ACC112 (cell line): ENCODE measurements at regions not wholly inside any gene's neighbourhood (a gene's known extent, or its start where the extent isn't known, plus 50 kb on each side); places are given as distances from the start of the nearest gene placed in this dataset.

Experiments
- H2AFZ ChIP-seq: fragments of 200-600 bp; sonication (generic); one replicate; pipeline ENCODE4 v1.6.0; 2017; ENCODE audit warnings: antibody characterized with exemption, low read length; ENCODE audit not compliant: unreplicated experiment
- H3K27ac ChIP-seq: fragments of 200-600 bp; sonication (generic); 2 replicates; pipeline ENCODE4 v1.5.1; 2014; ENCODE audit warnings: low read depth, mild to moderate bottlenecking, antibody characterized with exemption, low read length, moderate library complexity
- H3K27me3 ChIP-seq: fragments of 200-600 bp; sonication (generic); 2 replicates; pipeline ENCODE4 v1.6.1; 2014; ENCODE audit warnings: mild to moderate bottlenecking, antibody characterized with exemption, low read length, moderate library complexity, mixed read lengths; ENCODE audit not compliant: insufficient read depth
- H3K36me3 ChIP-seq: fragments of 200-600 bp; sonication (generic); 2 replicates; pipeline ENCODE4 v1.6.1; 2016; ENCODE audit warnings: mild to moderate bottlenecking, antibody characterized with exemption, low read length, moderate library complexity, mixed read lengths; ENCODE audit not compliant: insufficient read depth
- H3K4me1 ChIP-seq: fragments of 200-600 bp; sonication (generic); one replicate; pipeline ENCODE4 v1.6.1; 2016; ENCODE audit warnings: low read length, mixed read lengths; ENCODE audit not compliant: insufficient read depth, unreplicated experiment, control insufficient read depth
- H3K4me3 ChIP-seq: fragments of 200-600 bp; sonication (generic); 2 replicates; pipeline ENCODE4 v1.5.1; 2014; ENCODE audit warnings: mild to moderate bottlenecking, low read depth, low read length
- H3K79me2 ChIP-seq: fragments of 200-600 bp; sonication (generic); one replicate; pipeline ENCODE4 v1.6.0; 2016; ENCODE audit warnings: low read length; ENCODE audit not compliant: control insufficient read depth, unreplicated experiment, insufficient read depth

DNA sequence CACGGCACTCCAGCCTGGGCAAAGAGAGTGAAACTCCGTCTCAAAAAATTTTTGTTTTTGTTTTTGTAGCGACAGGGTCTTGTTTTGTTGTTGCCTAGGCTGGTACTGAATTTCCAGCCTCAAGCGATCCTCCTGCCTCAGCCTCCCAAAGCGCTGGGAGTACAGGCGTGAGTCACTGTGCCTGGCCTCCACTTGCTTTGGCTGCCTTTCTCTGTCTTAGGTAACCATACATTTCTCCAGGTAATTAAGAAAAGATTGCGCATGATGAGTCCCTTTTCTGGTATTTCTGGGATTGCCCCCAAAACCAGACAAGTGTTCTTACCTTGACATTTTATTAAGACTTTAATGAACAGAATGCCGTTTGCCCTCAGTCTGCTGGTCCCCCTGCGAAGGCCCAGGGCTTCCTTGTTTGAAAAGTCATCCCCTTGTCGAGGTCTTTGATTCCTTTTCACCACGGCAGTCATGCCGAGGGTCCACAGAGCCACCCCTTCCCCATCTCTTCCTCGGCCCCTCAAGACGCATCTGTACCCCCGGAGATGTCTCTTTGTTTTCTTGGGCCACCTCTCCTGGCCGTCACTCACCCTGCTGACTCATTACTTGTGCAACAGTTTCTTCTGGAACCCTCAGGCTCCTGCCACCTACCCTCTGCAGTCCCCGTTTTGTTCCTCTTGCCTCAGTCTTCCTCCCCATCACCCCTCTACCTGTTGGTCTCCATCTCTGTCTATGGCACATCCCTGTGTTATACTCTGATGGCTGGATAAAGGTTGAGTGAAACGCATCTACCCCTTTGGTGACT, 151.0 kb downstream of the SEC14L1 start:
- Histone ChIP-seq H3K4me3 (no peak overlapping the region), H3K27ac (no peak overlapping the region), H3K4me1 (peaks cover 23% of the 10 kb centered on the region), H3K36me3 (no peaks in the 10 kb centered on the region), H3K27me3 (no peaks in the 10 kb centered on the region), H3K79me2 (no peaks in the 10 kb centered on the region), H2AFZ (no peak overlapping the region)

GRCh38 chr17:77294761-77295160, 154.0 kb downstream of the SEC14L1 start:
- H3K79me2 ChIP-seq, result no peaks in the 10 kb centered on the region
- H3K4me3 ChIP-seq, result no peak overlapping the region
- H2AFZ ChIP-seq, result no peak overlapping the region
- H3K4me1 ChIP-seq, result no peaks in the 10 kb centered on the region
- no peaks in the 10 kb centered on the region for H3K27me3 ChIP-seq
- H3K27ac ChIP-seq, result no peak overlapping the region
- 0 out of 2 replicates have a peak, but pooled peaks cover 4% of the 10 kb centered on the region for H3K36me3 ChIP-seq

GRCh38 chr17:77295241-77295853, 154.6 kb downstream of the SEC14L1 start:
- no peaks in the 10 kb centered on the region for H3K27me3 ChIP-seq
- H3K79me2 ChIP-seq, result no peaks in the 10 kb centered on the region
- H3K4me3 ChIP-seq, result no peak overlapping the region
- H2AFZ ChIP-seq, result no peak overlapping the region
- H3K36me3 ChIP-seq, result 0 out of 2 replicates have a peak, but pooled peaks cover 4% of the 10 kb centered on the region
- no peak overlapping the region for H3K27ac ChIP-seq
- no peaks in the 10 kb centered on the region for H3K4me1 ChIP-seq

DNA sequence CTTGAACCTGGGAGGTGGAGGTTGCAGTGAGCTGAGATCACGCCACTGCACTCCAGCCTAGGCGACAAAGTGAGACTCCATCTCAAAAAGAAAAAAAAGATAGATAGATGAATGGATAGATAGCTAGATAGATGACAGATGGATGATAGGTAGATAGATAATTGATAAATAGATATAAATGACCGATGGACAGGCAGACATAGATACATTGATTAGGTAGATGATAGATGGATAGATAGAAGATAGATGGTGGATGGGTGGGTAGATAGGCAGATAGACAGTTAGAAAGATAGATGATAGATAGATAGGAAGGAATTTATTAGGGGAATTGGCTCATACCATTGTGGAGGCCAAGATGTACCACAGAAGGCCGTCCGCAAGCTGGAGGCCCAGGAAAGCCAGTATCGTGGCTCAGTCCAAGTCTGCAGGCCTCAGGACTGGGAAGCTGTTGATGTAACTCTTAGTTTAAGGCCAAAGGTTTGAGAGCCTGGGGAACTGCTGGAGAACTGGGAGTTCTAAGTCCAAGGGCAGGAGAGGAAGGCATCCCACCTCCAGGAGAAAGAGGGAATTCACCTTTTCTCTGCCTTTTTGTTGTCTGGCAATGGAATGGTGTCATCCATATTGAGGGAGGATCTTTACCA, 156.1 kb downstream of the SEC14L1 start:
- Histone ChIP-seq H3K36me3 (0 out of 2 replicates have a peak, but pooled peaks cover 4% of the 10 kb centered on the region), H3K27ac (no peak overlapping the region), H2AFZ (no peak overlapping the region), H3K4me1 (no peaks in the 10 kb centered on the region), H3K79me2 (no peaks in the 10 kb centered on the region), H3K27me3 (no peaks in the 10 kb centered on the region), H3K4me3 (no peak overlapping the region)

DNA sequence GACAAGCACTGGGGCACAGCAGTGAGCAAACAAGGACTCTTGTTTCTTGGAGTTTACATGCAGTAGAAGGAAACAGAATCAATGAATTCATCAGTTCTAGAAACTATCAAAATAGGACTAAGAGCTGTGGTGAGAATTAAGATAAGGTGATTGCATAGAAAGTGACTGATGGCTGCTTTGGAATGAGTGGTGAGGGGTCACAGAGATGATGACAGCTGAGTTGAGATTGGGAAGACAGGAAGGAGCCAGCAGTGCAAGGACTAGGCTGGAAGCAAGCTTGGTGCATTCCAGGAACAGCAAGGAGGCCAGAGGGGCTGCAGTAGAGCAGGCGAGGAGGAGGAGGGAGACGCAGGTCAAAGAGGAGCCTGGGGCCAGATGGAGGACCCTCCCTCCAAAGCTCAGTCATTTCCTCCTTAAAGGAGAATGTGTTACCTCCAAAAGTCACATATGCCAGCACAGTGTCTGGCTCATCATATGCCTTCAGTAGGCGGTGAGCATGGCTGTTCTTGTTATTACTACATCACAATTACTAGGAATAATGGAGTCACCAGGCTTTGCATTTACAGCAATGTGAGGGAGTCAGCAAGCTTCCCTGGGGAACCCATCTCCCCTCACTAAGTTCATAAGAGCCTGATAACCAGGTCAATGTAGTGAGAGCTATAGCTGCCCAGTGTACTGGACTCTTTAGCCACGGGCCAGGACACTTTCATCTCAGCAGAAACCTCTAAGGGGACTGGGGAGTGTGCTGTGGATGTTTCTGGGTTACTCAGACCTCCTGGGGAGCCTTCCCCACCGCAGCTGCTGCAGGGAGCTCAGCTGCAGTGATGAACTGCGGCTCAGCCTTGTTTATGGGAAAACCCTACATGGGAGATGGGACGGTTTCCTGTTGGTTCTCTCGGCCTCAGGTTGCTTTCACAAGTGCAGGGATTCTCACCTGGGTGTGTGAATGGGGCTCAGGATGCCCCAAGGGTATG, 157.2 kb downstream of the SEC14L1 start:
- Histone ChIP-seq H3K79me2 (no peaks in the 10 kb centered on the region), H3K27me3 (no peaks in the 10 kb centered on the region), H3K27ac (no peak overlapping the region), H3K4me3 (no peak overlapping the region), H3K36me3 (0 out of 2 replicates have a peak, but pooled peaks cover 4% of the 10 kb centered on the region), H3K4me1 (peaks cover 5% of the 10 kb centered on the region), H2AFZ (no peak overlapping the region)

- Histone ChIP-seq H2AFZ (no peak overlapping the region), H3K4me1 (peaks cover 7% of the 10 kb centered on the region), H3K27ac (no peak overlapping the region), H3K79me2 (no peaks in the 10 kb centered on the region), H3K4me3 (no peak overlapping the region), H3K36me3 (0 out of 2 replicates have a peak, but pooled peaks cover 4% of the 10 kb centered on the region), H3K27me3 (no peaks in the 10 kb centered on the region)
Measured at GRCh38 chr17:77298811-77299210, 158.0 kb downstream of the SEC14L1 start.

GRCh38 chr17:77299256-77300015, 158.7 kb downstream of the SEC14L1 start:
- H3K4me1 ChIP-seq, result peaks cover 14% of the 10 kb centered on the region
- H3K79me2 ChIP-seq, result no peaks in the 10 kb centered on the region
- H3K27ac ChIP-seq, result no peak overlapping the region
- H2AFZ ChIP-seq, result no peak overlapping the region
- H3K36me3 ChIP-seq, result 0 out of 2 replicates have a peak, but pooled peaks cover 4% of the 10 kb centered on the region
- no peak overlapping the region for H3K4me3 ChIP-seq
- H3K27me3 ChIP-seq, result no peaks in the 10 kb centered on the region

- H3K27ac ChIP-seq, result no peak overlapping the region
- H3K27me3 ChIP-seq, result no peaks in the 10 kb centered on the region
- 0 out of 2 replicates have a peak, but pooled peaks cover 4% of the 10 kb centered on the region for H3K36me3 ChIP-seq
- no peak overlapping the region for H3K4me3 ChIP-seq
- peaks cover 21% of the 10 kb centered on the region for H3K4me1 ChIP-seq
- H3K79me2 ChIP-seq, result no peaks in the 10 kb centered on the region
- no peak overlapping the region for H2AFZ ChIP-seq
Measured at GRCh38 chr17:77300016-77300686, 159.4 kb downstream of the SEC14L1 start.

DNA sequence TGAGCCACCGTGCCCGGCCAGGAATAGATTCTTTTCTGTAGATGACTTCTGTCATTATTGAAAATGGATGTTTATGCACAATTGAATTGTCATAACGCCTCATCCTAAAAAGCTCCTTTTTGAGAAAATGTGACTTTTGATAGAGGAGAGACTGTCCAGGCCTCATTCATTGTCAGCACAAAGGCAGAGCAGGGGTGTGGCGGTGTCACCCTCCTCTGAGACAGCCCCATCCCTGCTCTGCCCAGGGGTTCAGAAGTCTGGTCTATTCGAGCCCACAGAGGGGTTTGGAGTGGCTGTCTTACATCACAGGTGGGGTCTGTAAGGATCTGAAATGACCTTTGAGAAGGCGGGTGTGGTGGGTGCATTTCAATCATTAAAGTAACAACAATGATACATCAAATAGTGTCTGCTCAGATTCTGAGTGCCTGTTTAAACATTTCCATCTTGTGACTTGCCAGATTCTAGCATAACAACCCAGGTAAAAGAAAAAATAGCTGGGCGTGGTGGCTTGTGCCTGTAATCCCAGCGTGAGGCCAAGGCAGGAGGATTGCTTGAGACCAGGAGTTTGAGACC, 161.0 kb downstream of the SEC14L1 start:
- Histone ChIP-seq H2AFZ (no peak overlapping the region), H3K36me3 (0 out of 2 replicates have a peak, but pooled peaks cover 4% of the 10 kb centered on the region), H3K4me1 (peaks cover 21% of the 10 kb centered on the region), H3K79me2 (no peaks in the 10 kb centered on the region), H3K27ac (no peak overlapping the region), H3K27me3 (no peaks in the 10 kb centered on the region), H3K4me3 (no peak overlapping the region)
